ENCODE measurements at regions not wholly inside any gene's neighbourhood (a gene's known extent, or its start where the extent isn't known, plus 50 kb on each side); places are given as distances from the start of the nearest gene placed in this dataset.

- Histone ChIP-seq H3K79me2 (ENCODE audit: low read length) (no peaks in the 10 kb centered on the region), H3K9ac (ENCODE audit: low read length) (peak overlapping the region; percentile 28; the same call in 1 of the 2 replicates), H3K4me3 (ENCODE audit: low read length) (peak overlapping the region; percentile 21; the same call in 1 of the 2 replicates), H3K4me2 (ENCODE audit: low read depth, low read length) (peak overlapping the region; percentile 53), H3K36me3 (replicated peaks; ENCODE audit: insufficient read depth, low read length) (no peaks in the 10 kb centered on the region), H3K4me1 (ENCODE audit: low read length) (no peaks in the 10 kb centered on the region), H3K9me2 (replicated peaks; ENCODE audit: insufficient read depth, low read length) (no peaks in the 10 kb centered on the region), H4K20me1 (ENCODE audit: insufficient read depth, low read length) (no peaks in the 10 kb centered on the region), H3F3A (ENCODE audit: insufficient read depth, low read length) (no peaks in the 10 kb centered on the region; the same call in 1 of the 2 replicates), H3K9me3 (replicated peaks; ENCODE audit: insufficient read depth, low read length) (no peaks in the 10 kb centered on the region), H2AFZ (ENCODE audit: low read length) (peak overlapping the region; percentile 71), H3K27ac (ENCODE audit: low read length) (peak overlapping the region; percentile 28; the same call in 1 of the 2 replicates), H3K27me3 (replicated peaks; ENCODE audit: insufficient read depth, low read length) (no peaks in the 10 kb centered on the region)
- TF ChIP-seq EZH2phosphoT487 (IDR thresholded peaks at IDR 0.05; ENCODE audit: low read length) (no peak), CTCF (IDR thresholded peaks at IDR 0.05; ENCODE audit: low read length) (no peak), EZH2 (optimal IDR thresholded peaks at IDR 0.05; ENCODE audit: low read depth, low read length) (no peak)
- DNase-seq: peak; percentile 23
These were observed 308.9 kb downstream of the DTWD2 start for GRCh38 chr5:118679264-118679940.

GRCh38 chr5:118678746-118679145, 309.6 kb downstream of the DTWD2 start:
- H3K4me1 ChIP-seq (ENCODE audit: low read length): no peaks in the 10 kb centered on the region
- H3K4me3 ChIP-seq (ENCODE audit: low read length): peak overlapping the region; percentile 21; the same call in 1 of the 2 replicates
- H3K27ac ChIP-seq (ENCODE audit: low read length): no peak overlapping the region
- no peaks in the 10 kb centered on the region; the same call in 1 of the 2 replicates for H3F3A ChIP-seq (ENCODE audit: insufficient read depth, low read length)
- H3K9me2 ChIP-seq (replicated peaks; ENCODE audit: insufficient read depth, low read length): no peaks in the 10 kb centered on the region
- H3K4me2 ChIP-seq (ENCODE audit: low read depth, low read length): peak overlapping the region; percentile 53
- TF ChIP-seq EZH2phosphoT487 (IDR thresholded peaks at IDR 0.05; ENCODE audit: low read length) (no peak), CTCF (IDR thresholded peaks at IDR 0.05; ENCODE audit: low read length) (no peak), EZH2 (optimal IDR thresholded peaks at IDR 0.05; ENCODE audit: low read depth, low read length) (no peak)
- H3K27me3 ChIP-seq (replicated peaks; ENCODE audit: insufficient read depth, low read length): no peaks in the 10 kb centered on the region
- no peak overlapping the region for H3K9ac ChIP-seq (ENCODE audit: low read length)
- no peaks in the 10 kb centered on the region for H4K20me1 ChIP-seq (ENCODE audit: insufficient read depth, low read length)
- H3K9me3 ChIP-seq (replicated peaks; ENCODE audit: insufficient read depth, low read length): no peaks in the 10 kb centered on the region
- H3K79me2 ChIP-seq (ENCODE audit: low read length): no peaks in the 10 kb centered on the region
- no peak for DNase-seq
- H2AFZ ChIP-seq (ENCODE audit: low read length): peak overlapping the region; percentile 71; the same call in 1 of the 2 replicates
- H3K36me3 ChIP-seq (replicated peaks; ENCODE audit: insufficient read depth, low read length): no peaks in the 10 kb centered on the region

GRCh38 chr5:118675247-118675646, 313.1 kb downstream of the DTWD2 start:
- TF ChIP-seq CTCF (IDR thresholded peaks at IDR 0.05; ENCODE audit: low read length) (no peak), EZH2phosphoT487 (IDR thresholded peaks at IDR 0.05; ENCODE audit: low read length) (no peak), EZH2 (optimal IDR thresholded peaks at IDR 0.05; ENCODE audit: low read depth, low read length) (no peak)
- DNase-seq: no peak
- Histone ChIP-seq H2AFZ (ENCODE audit: low read length) (no peak overlapping the region), H3K4me1 (ENCODE audit: low read length) (no peaks in the 10 kb centered on the region), H4K20me1 (ENCODE audit: insufficient read depth, low read length) (no peaks in the 10 kb centered on the region), H3K27ac (ENCODE audit: low read length) (no peak overlapping the region), H3K27me3 (replicated peaks; ENCODE audit: insufficient read depth, low read length) (no peaks in the 10 kb centered on the region), H3K4me3 (ENCODE audit: low read length) (no peak overlapping the region), H3K9me2 (replicated peaks; ENCODE audit: insufficient read depth, low read length) (no peaks in the 10 kb centered on the region), H3K79me2 (ENCODE audit: low read length) (no peaks in the 10 kb centered on the region), H3K9me3 (replicated peaks; ENCODE audit: insufficient read depth, low read length) (no peaks in the 10 kb centered on the region), H3F3A (ENCODE audit: insufficient read depth, low read length) (no peaks in the 10 kb centered on the region; the same call in 1 of the 2 replicates), H3K36me3 (replicated peaks; ENCODE audit: insufficient read depth, low read length) (no peaks in the 10 kb centered on the region), H3K9ac (ENCODE audit: low read length) (no peak overlapping the region), H3K4me2 (ENCODE audit: low read depth, low read length) (no peak overlapping the region)
